RWPE1 (cell line): ENCODE measurements at regions not wholly inside any gene's neighbourhood (a gene's known extent, or its start where the extent isn't known, plus 50 kb on each side); places are given as distances from the start of the nearest gene placed in this dataset.
"Not testable (repeated sequence)": the region's sequence is repeated elsewhere in the genome, so short reads cannot be mapped to it uniquely, and the experiment has no call there.

Source experiments
- CTCF ChIA-PET: fragments of 350-600 bp; sonication (Branson Sonifier 250); formaldehyde crosslinking; extraction: SDS; loops from one replicate; lab custom pipeline; 2021; lab: Yijun Ruan, JAX
- POLR2A ChIA-PET: fragments of 400-600 bp; formaldehyde crosslinking; extraction: SDS; loops from one replicate; lab custom pipeline; 2020; ENCODE audit warnings: antibody characterized with exemption; ENCODE audit not compliant: low non-redundant PET; lab: Yijun Ruan, JAX
- DNase-seq: peaks from one replicate; pipeline ENCODE4 v3.0.0; 2012; ENCODE audit warnings: low spot score
- H3K27ac ChIP-seq: fragments of 450-650 bp; 2 replicates; pipeline ENCODE4 v1.5.1; 2017
- CTCF ChIP-seq: fragments of 450-650 bp; conservative IDR thresholded peaks from 2 replicates; pipeline ENCODE4 v1.5.1; 2017; ENCODE audit warnings: low read depth, mild to moderate bottlenecking

- ChIA-PET CTCF (no interaction called here), POLR2A (no interaction called here)
- DNase-seq: no peak
- no peak for TF ChIP-seq CTCF
- H3K27ac ChIP-seq: no peak overlapping the region
These were observed 847.6 kb downstream of the TBL1XR1 start for GRCh38 chr3:176349706-176350105.

- H3K27ac ChIP-seq: no peak overlapping the region
- POLR2A ChIA-PET: no interaction called here
- DNase-seq: no peak
- TF ChIP-seq CTCF: no peak
- CTCF ChIA-PET: no interaction called here
These were observed 849.7 kb downstream of the TBL1XR1 start for GRCh38 chr3:176347424-176348146.

GRCh38 chr3:176341963-176342362 is 855.3 kb downstream of the TBL1XR1 start:
- TF ChIP-seq CTCF: no peak
- CTCF ChIA-PET: interaction anchor here (0.6 kb wide), 1 partner anchor 260 kb away, joined by 3 read pairs; no protein-coding TSS in a partner anchor
- H3K27ac ChIP-seq: no peak overlapping the region
- DNase-seq: no peak
- POLR2A ChIA-PET: no interaction called here

GRCh38 chr3:176328666-176329065 is 868.6 kb downstream of the TBL1XR1 start:
- POLR2A ChIA-PET: no interaction called here

GRCh38 chr3:176328198-176328597 is 869.1 kb downstream of the TBL1XR1 start:
- no peak overlapping the region for H3K27ac ChIP-seq

More at GRCh38 chr3:176328666-176329065, 868.6 kb downstream of the TBL1XR1 start:
- no peak for TF ChIP-seq CTCF
- DNase-seq: no peak
- no peak overlapping the region for H3K27ac ChIP-seq
- CTCF ChIA-PET: no interaction called here

GRCh38 chr3:176326894-176327490 is 870.3 kb downstream of the TBL1XR1 start:
- CTCF ChIA-PET, DNase-seq, H3K27ac ChIP-seq, POLR2A ChIA-PET: not testable (repeated sequence)

More at GRCh38 chr3:176328198-176328597, 869.1 kb downstream of the TBL1XR1 start:
- POLR2A ChIA-PET: no interaction called here
- CTCF ChIA-PET: no interaction called here
- no peak for TF ChIP-seq CTCF
- DNase-seq: no peak

GRCh38 chr3:176321532-176321931 is 875.8 kb downstream of the TBL1XR1 start:
- POLR2A ChIA-PET, DNase-seq, H3K27ac ChIP-seq: not testable (repeated sequence)
- CTCF ChIA-PET: interaction anchor here (0.6 kb wide), 1 partner anchor 35 kb away, joined by 3 read pairs; no protein-coding TSS in a partner anchor
